ENCODE measurements at regions not wholly inside any gene's neighbourhood (a gene's known extent, or its start where the extent isn't known, plus 50 kb on each side); places are given as distances from the start of the nearest gene placed in this dataset.

- no peak overlapping the region for H3K4me3 ChIP-seq (ENCODE audit: insufficient read length, low read depth)
- H3K4me1 ChIP-seq (ENCODE audit: insufficient read depth, insufficient read length) = no peaks in the 10 kb centered on the region
These were observed 940.8 kb upstream of the PCDH9 start for GRCh38 chr13:68170961-68171360.

GRCh38 chr13:68168448-68168847 is 938.3 kb upstream of the PCDH9 start:
- no peak for DNase-seq (ENCODE audit: low read depth, low spot score)
- Histone ChIP-seq H3K27me3 (ENCODE audit: insufficient read depth, insufficient read length) (no peaks in the 10 kb centered on the region), H3K4me1 (ENCODE audit: insufficient read depth, insufficient read length) (no peaks in the 10 kb centered on the region), H3K9ac (ENCODE audit: insufficient read length, low read depth) (no peak overlapping the region), H3K4me3 (ENCODE audit: insufficient read length, low read depth) (no peak overlapping the region), H3K36me3 (ENCODE audit: insufficient read depth, insufficient read length, low read length) (no peaks in the 10 kb centered on the region), H3K9me3 (ENCODE audit: insufficient read depth, low read length) (no peaks in the 10 kb centered on the region)
- no peak for TF ChIP-seq ZNF274 (IDR thresholded peaks at IDR 0.05; ENCODE audit: low read depth, low read length)
- TF ChIP-seq YY1 (IDR thresholded peaks at IDR 0.05; ENCODE audit: insufficient read depth, insufficient read length) = no peak
- no peak for TF ChIP-seq SUZ12 (IDR thresholded peaks at IDR 0.05; ENCODE audit: extremely low read depth, insufficient read depth, insufficient read length)

More at GRCh38 chr13:68170961-68171360, 940.8 kb upstream of the PCDH9 start:
- Histone ChIP-seq H3K36me3 (ENCODE audit: insufficient read depth, insufficient read length, low read length) (no peaks in the 10 kb centered on the region), H3K9me3 (ENCODE audit: insufficient read depth, low read length) (no peaks in the 10 kb centered on the region), H3K9ac (ENCODE audit: insufficient read length, low read depth) (no peak overlapping the region), H3K27me3 (ENCODE audit: insufficient read depth, insufficient read length) (no peaks in the 10 kb centered on the region)
- no peak for DNase-seq (ENCODE audit: low read depth, low spot score)
- no peak for TF ChIP-seq YY1 (IDR thresholded peaks at IDR 0.05; ENCODE audit: insufficient read depth, insufficient read length)
- TF ChIP-seq ZNF274 (IDR thresholded peaks at IDR 0.05; ENCODE audit: low read depth, low read length) = no peak
- TF ChIP-seq SUZ12 (IDR thresholded peaks at IDR 0.05; ENCODE audit: extremely low read depth, insufficient read depth, insufficient read length) = no peak

DNA sequence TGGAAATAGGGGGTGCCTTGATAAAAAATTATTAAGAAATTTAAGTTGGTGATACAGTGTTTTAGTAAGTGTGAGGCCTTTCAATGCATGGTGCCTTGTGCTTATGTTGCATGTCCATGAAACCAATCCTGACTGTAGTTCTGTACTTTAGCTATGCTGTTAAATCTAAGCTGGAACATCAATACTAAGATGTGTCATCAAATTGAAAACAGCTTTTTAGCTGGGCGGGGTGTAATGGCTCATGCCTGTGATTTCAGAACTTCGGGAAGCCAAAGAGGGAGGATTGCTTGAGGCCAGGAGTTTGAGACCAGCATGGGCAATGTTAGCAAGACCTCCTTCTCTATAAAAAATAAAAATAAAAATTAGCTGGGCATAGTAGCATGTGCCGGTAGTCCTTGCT is 930.3 kb upstream of the PCDH9 start:
- H3K4me1 ChIP-seq (ENCODE audit: insufficient read depth, insufficient read length) = no peaks in the 10 kb centered on the region
- no peak overlapping the region for H3K4me3 ChIP-seq (ENCODE audit: insufficient read length, low read depth)
- H3K9ac ChIP-seq (ENCODE audit: insufficient read length, low read depth) = no peak overlapping the region
- no peaks in the 10 kb centered on the region for H3K9me3 ChIP-seq (ENCODE audit: insufficient read depth, low read length)
- DNase-seq (ENCODE audit: low read depth, low spot score) = no peak
- no peaks in the 10 kb centered on the region for H3K36me3 ChIP-seq (ENCODE audit: insufficient read depth, insufficient read length, low read length)
- TF ChIP-seq ZNF274 (IDR thresholded peaks at IDR 0.05; ENCODE audit: low read depth, low read length) (no peak), SUZ12 (IDR thresholded peaks at IDR 0.05; ENCODE audit: extremely low read depth, insufficient read depth, insufficient read length) (no peak), YY1 (IDR thresholded peaks at IDR 0.05; ENCODE audit: insufficient read depth, insufficient read length) (no peak)
- no peaks in the 10 kb centered on the region for H3K27me3 ChIP-seq (ENCODE audit: insufficient read depth, insufficient read length)

- no peaks in the 10 kb centered on the region for H3K4me1 ChIP-seq (ENCODE audit: insufficient read depth, insufficient read length)
- no peak overlapping the region for H3K4me3 ChIP-seq (ENCODE audit: insufficient read length, low read depth)
- no peaks in the 10 kb centered on the region for H3K27me3 ChIP-seq (ENCODE audit: insufficient read depth, insufficient read length)
- no peaks in the 10 kb centered on the region for H3K36me3 ChIP-seq (ENCODE audit: insufficient read depth, insufficient read length, low read length)
- DNase-seq (ENCODE audit: low read depth, low spot score) = no peak
- H3K9ac ChIP-seq (ENCODE audit: insufficient read length, low read depth) = no peak overlapping the region
- TF ChIP-seq YY1 (IDR thresholded peaks at IDR 0.05; ENCODE audit: insufficient read depth, insufficient read length) (no peak), ZNF274 (IDR thresholded peaks at IDR 0.05; ENCODE audit: low read depth, low read length) (no peak), SUZ12 (IDR thresholded peaks at IDR 0.05; ENCODE audit: extremely low read depth, insufficient read depth, insufficient read length) (no peak)
- no peaks in the 10 kb centered on the region for H3K9me3 ChIP-seq (ENCODE audit: insufficient read depth, low read length)
These were observed 922.3 kb upstream of the PCDH9 start for GRCh38 chr13:68152414-68152813.

DNA sequence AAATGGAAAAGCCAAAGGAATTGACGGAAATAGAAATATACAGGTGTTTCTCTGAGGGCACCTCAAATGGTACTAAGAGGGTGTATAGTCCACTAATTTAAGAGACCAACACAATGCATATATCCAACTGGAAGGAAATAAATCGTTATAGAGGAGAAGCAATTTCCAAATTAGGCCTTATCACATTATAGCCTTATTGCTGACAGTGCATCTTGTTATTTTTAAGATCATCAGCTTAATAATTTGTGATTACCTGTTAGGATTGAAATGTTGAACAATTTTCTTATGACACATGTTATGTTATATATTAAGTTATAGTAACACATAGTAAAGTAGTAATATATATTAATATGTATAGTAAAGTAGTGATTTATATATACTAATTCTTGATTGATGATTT is 915.7 kb upstream of the PCDH9 start:
- no peak for TF ChIP-seq SUZ12 (IDR thresholded peaks at IDR 0.05; ENCODE audit: extremely low read depth, insufficient read depth, insufficient read length)
- no peak for TF ChIP-seq ZNF274 (IDR thresholded peaks at IDR 0.05; ENCODE audit: low read depth, low read length)
- no peak for TF ChIP-seq YY1 (IDR thresholded peaks at IDR 0.05; ENCODE audit: insufficient read depth, insufficient read length)

GRCh38 chr13:68128297-68128915 is 898.3 kb upstream of the PCDH9 start:
- H3K9me3 ChIP-seq (ENCODE audit: insufficient read depth, low read length) = no peaks in the 10 kb centered on the region
- no peak overlapping the region for H3K9ac ChIP-seq (ENCODE audit: insufficient read length, low read depth)
- TF ChIP-seq YY1 (IDR thresholded peaks at IDR 0.05; ENCODE audit: insufficient read depth, insufficient read length) (no peak), ZNF274 (IDR thresholded peaks at IDR 0.05; ENCODE audit: low read depth, low read length) (no peak), SUZ12 (IDR thresholded peaks at IDR 0.05; ENCODE audit: extremely low read depth, insufficient read depth, insufficient read length) (no peak)
- no peak for DNase-seq (ENCODE audit: low read depth, low spot score)
- H3K4me1 ChIP-seq (ENCODE audit: insufficient read depth, insufficient read length) = no peaks in the 10 kb centered on the region
- no peaks in the 10 kb centered on the region for H3K36me3 ChIP-seq (ENCODE audit: insufficient read depth, insufficient read length, low read length)
- H3K27me3 ChIP-seq (ENCODE audit: insufficient read depth, insufficient read length) = no peaks in the 10 kb centered on the region
- H3K4me3 ChIP-seq (ENCODE audit: insufficient read length, low read depth) = no peak overlapping the region

More for the DNA sequence above, 915.7 kb upstream of the PCDH9 start:
- DNase-seq (ENCODE audit: low read depth, low spot score) = no peak
- Histone ChIP-seq H3K4me3 (ENCODE audit: insufficient read length, low read depth) (no peak overlapping the region), H3K27me3 (ENCODE audit: insufficient read depth, insufficient read length) (no peaks in the 10 kb centered on the region), H3K4me1 (ENCODE audit: insufficient read depth, insufficient read length) (no peaks in the 10 kb centered on the region), H3K9ac (ENCODE audit: insufficient read length, low read depth) (no peak overlapping the region), H3K9me3 (ENCODE audit: insufficient read depth, low read length) (no peaks in the 10 kb centered on the region), H3K36me3 (ENCODE audit: insufficient read depth, insufficient read length, low read length) (no peaks in the 10 kb centered on the region)

DNA sequence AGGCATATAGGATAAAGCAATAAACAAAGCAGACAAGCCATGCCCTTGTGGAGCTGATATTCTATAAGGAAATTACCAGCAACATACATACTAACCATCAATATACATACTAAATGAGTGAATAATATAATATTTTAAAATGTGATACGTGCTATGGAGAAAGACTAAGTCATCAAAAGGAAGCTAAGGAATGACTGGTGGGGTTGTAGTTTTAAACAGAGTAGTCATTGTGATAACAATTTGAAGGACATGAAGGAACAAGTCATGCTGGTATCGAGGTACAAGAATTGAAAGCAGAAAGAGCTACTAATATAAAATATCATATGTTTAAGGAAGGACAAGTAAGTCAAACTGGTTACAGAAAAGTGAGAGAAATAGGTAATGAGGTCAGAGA is 894.9 kb upstream of the PCDH9 start:
- no peak for DNase-seq (ENCODE audit: low read depth, low spot score)
- H3K9me3 ChIP-seq (ENCODE audit: insufficient read depth, low read length) = no peaks in the 10 kb centered on the region
- H3K4me1 ChIP-seq (ENCODE audit: insufficient read depth, insufficient read length) = no peaks in the 10 kb centered on the region
- H3K27me3 ChIP-seq (ENCODE audit: insufficient read depth, insufficient read length) = no peaks in the 10 kb centered on the region
- no peaks in the 10 kb centered on the region for H3K36me3 ChIP-seq (ENCODE audit: insufficient read depth, insufficient read length, low read length)
- no peak overlapping the region for H3K9ac ChIP-seq (ENCODE audit: insufficient read length, low read depth)
- no peak for TF ChIP-seq YY1 (IDR thresholded peaks at IDR 0.05; ENCODE audit: insufficient read depth, insufficient read length)
- TF ChIP-seq SUZ12 (IDR thresholded peaks at IDR 0.05; ENCODE audit: extremely low read depth, insufficient read depth, insufficient read length) = no peak
- no peak overlapping the region for H3K4me3 ChIP-seq (ENCODE audit: insufficient read length, low read depth)
